ENCODE measurements at regions not wholly inside any gene's neighbourhood (a gene's known extent, or its start where the extent isn't known, plus 50 kb on each side); places are given as distances from the start of the nearest gene placed in this dataset.

DNA sequence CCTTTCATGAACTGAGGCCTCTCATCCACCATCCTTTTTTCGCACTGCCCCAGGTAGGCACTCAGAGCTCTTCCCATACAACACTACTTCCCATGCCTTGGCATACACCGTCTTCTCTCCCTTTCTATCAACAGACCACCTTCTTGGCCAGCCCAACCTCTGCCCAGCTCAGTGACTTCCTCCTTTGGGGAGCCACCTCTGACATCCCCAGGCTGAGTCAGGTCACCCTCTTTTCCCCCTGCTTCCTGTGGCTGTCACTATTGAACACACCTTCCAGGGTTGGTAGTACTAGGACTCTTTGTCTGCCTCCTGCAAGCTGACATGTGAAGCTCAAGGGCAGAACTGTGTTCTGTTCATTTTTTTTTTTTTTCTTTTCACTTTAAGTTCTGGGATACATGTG lies 283.2 kb downstream of the SETD4 start:
- no CpG with 5 or more reads among the region's 2 CpGs for whole genome bisulfite sequencing (ENCODE audit: extremely low coverage, insufficient read length, low lambda C conversion rate)

More for the DNA sequence above, 283.2 kb downstream of the SETD4 start:
- Histone ChIP-seq H3K9me3 (ENCODE audit: control insufficient read depth, low read depth, low read length) (no peaks in the 10 kb centered on the region), H3K4me2 (ENCODE audit: insufficient read depth, insufficient read length, low read length) (no peak overlapping the region), H4K91ac (ENCODE audit: insufficient read length, low read depth, low read length) (no peak overlapping the region), H3K27me3 (ENCODE audit: insufficient read depth, low read length) (no peaks in the 10 kb centered on the region; the same call in 1 of the 2 replicates), H4K20me1 (ENCODE audit: control insufficient read depth, insufficient read depth, insufficient read length) (no peaks in the 10 kb centered on the region), H4K8ac (replicated peaks; ENCODE audit: insufficient read length, low read depth, low read length) (no peak overlapping the region), H2BK15ac (ENCODE audit: low read depth, low read length) (no peak overlapping the region), H3K27ac (ENCODE audit: insufficient read length, low read depth, low read length) (no peak overlapping the region), H2BK5ac (ENCODE audit: insufficient read length, low read length) (no peak overlapping the region), H2BK120ac (ENCODE audit: low read depth, low read length, poor library complexity, severe bottlenecking) (no peak overlapping the region), H2AFZ (ENCODE audit: low read length) (no peak overlapping the region), H2BK12ac (ENCODE audit: insufficient read length, low read depth, low read length) (no peak overlapping the region), H3K23me2 (ENCODE audit: insufficient read length, low read depth, low read length, poor library complexity, severe bottlenecking) (no peaks in the 10 kb centered on the region), H3K56ac (ENCODE audit: insufficient read length, low read depth, low read length) (no peak overlapping the region), H2BK20ac (ENCODE audit: low read depth, low read length, poor library complexity, severe bottlenecking) (no peak overlapping the region), H2AK5ac (ENCODE audit: insufficient read length, low read length) (no peak overlapping the region), H3K23ac (ENCODE audit: insufficient read length, low read depth, low read length) (no peak overlapping the region), H3K4ac (ENCODE audit: low read depth, low read length) (no peak overlapping the region), H3K18ac (ENCODE audit: insufficient read length, low read depth, low read length) (no peak overlapping the region), H3K9ac (ENCODE audit: extremely low read depth, insufficient read length, low read length) (no peak overlapping the region), H3K4me1 (ENCODE audit: insufficient read depth, low read length) (no peaks in the 10 kb centered on the region), H3K79me1 (ENCODE audit: insufficient read depth, low read depth, low read length, poor library complexity, severe bottlenecking) (no peaks in the 10 kb centered on the region), H3K79me2 (ENCODE audit: insufficient read depth, low read length) (no peaks in the 10 kb centered on the region), H3T11ph (ENCODE audit: low read length) (no peak overlapping the region), H3K14ac (ENCODE audit: insufficient read depth, low read length) (no peak overlapping the region), H4K5ac (ENCODE audit: insufficient read length, low read depth, low read length) (no peak overlapping the region)
- Mint-ChIP-seq H3K4me3 (no peak overlapping the region), H3K4me1 (no peaks in the 10 kb centered on the region), H3K36me3 (ENCODE audit: insufficient read depth in 1 of 3, low read depth in 3 of 3) (no peaks in the 10 kb centered on the region), H3K27ac (no peak overlapping the region), H3K9me3 (peaks cover 0 to 2% of the 10 kb centered on the region in 2 experiments; a peak in 2 of 5 replicates), H3K27me3 (ENCODE audit: low read depth) (no peaks in the 10 kb centered on the region; the same call in 1 of the 2 replicates)
- TF ChIP-seq, protein P1, sequence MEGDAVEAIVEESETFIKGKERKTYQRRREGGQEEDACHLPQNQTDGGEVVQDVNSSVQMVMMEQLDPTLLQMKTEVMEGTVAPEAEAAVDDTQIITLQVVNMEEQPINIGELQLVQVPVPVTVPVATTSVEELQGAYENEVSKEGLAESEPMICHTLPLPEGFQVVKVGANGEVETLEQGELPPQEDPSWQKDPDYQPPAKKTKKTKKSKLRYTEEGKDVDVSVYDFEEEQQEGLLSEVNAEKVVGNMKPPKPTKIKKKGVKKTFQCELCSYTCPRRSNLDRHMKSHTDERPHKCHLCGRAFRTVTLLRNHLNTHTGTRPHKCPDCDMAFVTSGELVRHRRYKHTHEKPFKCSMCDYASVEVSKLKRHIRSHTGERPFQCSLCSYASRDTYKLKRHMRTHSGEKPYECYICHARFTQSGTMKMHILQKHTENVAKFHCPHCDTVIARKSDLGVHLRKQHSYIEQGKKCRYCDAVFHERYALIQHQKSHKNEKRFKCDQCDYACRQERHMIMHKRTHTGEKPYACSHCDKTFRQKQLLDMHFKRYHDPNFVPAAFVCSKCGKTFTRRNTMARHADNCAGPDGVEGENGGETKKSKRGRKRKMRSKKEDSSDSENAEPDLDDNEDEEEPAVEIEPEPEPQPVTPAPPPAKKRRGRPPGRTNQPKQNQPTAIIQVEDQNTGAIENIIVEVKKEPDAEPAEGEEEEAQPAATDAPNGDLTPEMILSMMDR (conservative IDR thresholded peaks at IDR 0.05): no peak
- DNase-seq: no peak

All from H9 (cell line).